DND-41 (cell line): ENCODE measurements at regions not wholly inside any gene's neighbourhood (a gene's known extent, or its start where the extent isn't known, plus 50 kb on each side); places are given as distances from the start of the nearest gene placed in this dataset.

Source experiments
- CTCF ChIP-seq: IDR thresholded peaks from 2 replicates; pipeline ENCODE4 v1.5.1; 2012; ENCODE audit warnings: borderline replicate concordance, low read length, moderate library complexity, mild to moderate bottlenecking; ENCODE audit not compliant: poor library complexity, severe bottlenecking; ENCODE audit errors: extremely low read depth
- EZH2 ChIP-seq: IDR thresholded peaks from 3 replicates; pipeline ENCODE4 v1.6.1; 2012; ENCODE audit warnings: borderline replicate concordance, low read depth, mild to moderate bottlenecking, moderate library complexity, low read length, inconsistent platforms; ENCODE audit not compliant: severe bottlenecking

GRCh38 chr3:8305371-8305770 is 196.3 kb upstream of the LMCD1 start:
- TF ChIP-seq EZH2, result no peak
- no peak for TF ChIP-seq CTCF
